ENCODE measurements at regions not wholly inside any gene's neighbourhood (a gene's known extent, or its start where the extent isn't known, plus 50 kb on each side); places are given as distances from the start of the nearest gene placed in this dataset.
"Not testable (repeated sequence)": the region's sequence is repeated elsewhere in the genome, so short reads cannot be mapped to it uniquely, and the experiment has no call there.

GRCh38 chr12:25384038-25384892 is 133.5 kb upstream of the KRAS start:
- no peak for DNase-seq

DNA sequence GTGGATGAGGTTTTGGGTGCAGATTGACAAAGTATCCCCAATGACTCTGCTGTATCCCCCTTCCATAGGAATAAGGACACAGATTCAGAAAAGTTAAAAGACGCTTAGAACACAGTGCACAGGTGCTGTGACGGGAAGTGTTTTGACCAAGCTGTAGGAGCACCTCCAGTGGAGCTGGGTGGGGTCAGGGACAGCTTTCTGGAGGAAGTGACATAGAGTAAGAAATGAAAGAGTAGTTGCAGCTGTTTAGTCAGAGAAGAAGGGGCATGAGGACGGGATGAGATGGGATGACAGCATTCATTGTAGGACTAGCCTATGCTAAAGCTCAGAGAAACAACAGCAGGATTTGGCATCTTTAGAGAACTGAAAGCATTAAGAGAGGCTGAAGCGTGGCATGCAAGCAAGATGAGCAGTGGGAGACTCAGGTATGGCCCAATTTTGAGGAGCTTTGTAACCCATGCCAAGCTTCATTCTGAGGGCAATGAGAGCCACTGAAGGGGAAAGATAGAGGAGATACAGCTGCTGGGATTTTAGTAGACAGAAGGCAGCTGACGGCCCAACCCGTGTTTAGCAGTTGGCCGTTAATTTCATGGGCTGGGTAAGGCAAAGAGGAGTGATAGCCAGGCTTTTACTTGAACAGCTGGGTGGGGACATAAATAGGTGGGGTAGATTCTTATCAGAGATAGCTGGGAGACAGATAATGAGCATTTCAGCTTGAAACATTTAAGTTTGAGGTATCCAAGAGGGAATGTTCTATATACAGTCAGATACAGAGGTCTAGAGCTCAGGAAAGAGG is 131.8 kb upstream of the KRAS start:
- no peak for DNase-seq

DNA sequence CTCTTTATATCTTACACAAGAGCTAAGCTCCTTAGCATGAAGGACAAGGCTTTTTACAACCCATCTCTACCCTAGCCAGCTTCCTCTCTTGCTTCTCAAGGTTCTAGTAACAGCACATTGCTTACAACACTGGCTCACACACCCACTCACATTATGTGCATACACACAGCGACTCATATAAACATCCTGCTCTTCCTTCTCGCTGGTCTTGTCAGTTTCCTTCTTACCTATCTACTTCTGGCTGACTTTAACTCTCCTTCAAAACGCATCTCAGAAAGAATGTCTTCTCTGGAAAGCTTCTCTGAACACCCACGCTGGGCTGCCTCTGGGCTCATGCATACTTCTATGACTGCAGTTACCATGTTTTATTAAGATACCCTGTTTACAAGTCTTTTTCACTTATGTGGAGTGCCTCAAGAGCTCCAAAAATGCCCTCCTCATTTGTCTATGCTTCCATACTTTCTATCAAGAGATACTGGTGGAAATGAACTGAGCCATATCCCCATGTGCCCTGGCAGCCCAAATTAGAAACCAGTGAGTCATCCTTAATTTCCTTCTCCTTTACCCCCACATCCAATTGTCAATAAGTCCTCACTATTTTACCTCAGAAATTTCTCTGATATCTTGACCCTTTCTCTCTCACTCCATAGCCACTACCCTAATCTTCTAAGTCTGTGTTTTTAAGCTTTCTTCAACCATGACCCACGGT is 126.9 kb upstream of the KRAS start:
- peak in 6 of 56 donors; percentile 1 to 49 (median 6) for DNase-seq

GRCh38 chr12:25376985-25377384 is 126.3 kb upstream of the KRAS start:
- no peak for DNase-seq

GRCh38 chr12:25376407-25376806 is 125.7 kb upstream of the KRAS start:
- DNase-seq, result no peak

DNA sequence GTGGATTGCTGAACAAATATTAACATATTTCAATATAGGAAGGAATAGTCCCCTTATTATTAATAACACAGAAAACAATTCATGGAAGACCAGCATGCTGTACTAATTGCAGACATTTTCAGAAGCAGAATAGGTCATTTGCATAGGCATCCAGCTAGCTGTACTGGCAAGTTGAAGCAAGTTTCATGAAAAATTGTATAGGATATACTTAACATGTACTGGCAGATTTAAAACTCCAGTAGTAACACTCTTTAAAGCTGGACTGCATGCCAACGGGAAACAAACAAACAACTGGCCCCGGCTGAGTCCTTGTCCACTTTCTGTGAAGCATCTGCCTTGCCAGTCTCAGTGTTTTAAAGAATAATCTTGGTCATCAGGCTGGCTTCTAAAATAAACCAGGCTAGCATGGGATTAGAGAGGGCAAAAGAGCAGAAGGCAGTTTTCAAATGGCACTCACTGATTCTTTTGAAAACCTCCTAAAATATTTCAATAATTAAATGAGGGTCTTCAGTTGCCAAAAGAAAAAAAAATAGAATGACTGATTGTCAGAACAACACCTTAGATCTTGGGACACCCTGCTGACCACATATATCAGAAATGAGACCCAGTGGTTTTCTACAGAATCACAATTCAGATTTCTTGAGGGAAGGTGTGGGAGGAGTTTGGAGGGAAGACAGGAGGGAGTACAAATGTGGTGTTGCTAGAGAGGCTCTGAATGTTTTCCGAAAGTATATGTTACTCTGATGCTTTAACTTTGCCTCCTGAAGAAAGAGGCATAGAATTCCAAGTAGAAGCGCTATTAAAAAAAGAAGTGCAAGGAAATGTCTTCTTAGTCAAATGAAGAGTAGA is 122.5 kb upstream of the KRAS start:
- DNase-seq, result no peak

DNA sequence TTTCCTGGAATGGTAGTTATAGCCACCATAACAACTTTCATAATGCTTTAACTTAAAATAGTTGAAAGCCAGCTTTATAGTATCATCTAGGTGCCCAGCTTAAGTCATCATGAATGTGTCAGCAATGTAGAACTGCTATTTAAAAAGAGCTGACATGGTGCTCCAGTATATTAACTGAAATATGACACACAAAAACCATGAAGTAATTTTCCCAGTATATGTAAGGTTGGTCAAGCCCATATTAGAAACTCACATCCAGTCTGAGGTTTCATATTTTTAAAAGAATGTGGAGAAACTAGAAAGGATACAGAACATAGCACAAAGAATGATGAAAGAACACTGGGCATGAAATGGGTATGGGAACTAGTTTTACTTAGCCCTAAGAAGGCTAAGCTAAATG is 121.3 kb upstream of the KRAS start:
- no peak for DNase-seq

DNA sequence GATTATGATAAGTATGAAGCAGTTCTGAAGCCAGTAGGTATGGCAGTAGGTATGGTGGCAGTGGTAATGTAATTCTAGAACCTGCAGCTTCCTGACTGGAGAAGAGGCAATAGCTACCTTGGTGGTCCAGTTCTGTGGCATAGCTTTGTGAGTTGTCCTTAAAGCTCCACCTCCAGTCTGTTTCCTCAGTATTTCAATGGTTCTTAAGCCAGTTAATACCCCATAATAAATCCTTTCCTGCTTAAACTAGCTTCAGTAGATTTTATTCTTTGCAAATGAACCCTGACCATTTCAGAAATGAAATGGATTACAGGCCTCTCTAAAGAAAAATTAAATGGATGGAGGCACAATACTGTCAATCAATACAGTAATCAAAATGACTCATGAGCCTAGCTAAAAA is 117.8 kb upstream of the KRAS start:
- no peak for DNase-seq

DNA sequence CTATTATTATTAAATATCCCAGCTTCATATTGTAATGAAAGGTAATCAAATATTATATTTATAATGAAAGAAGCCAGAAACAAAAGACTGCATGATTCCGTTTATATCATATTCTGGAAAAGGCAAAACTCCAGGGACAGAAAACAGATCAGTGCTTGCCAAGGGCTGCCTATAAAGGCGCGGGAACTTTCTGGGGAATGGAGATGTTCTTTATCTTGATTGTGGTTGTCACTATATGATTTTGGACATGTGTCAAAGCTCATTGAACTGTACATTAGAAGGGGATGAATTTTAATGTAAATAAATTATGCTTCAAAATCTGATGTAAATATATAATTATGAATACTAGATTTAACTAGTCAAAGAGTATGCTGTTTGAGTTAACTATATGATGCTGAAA is 115.4 kb upstream of the KRAS start:
- DNase-seq, result no peak

DNA sequence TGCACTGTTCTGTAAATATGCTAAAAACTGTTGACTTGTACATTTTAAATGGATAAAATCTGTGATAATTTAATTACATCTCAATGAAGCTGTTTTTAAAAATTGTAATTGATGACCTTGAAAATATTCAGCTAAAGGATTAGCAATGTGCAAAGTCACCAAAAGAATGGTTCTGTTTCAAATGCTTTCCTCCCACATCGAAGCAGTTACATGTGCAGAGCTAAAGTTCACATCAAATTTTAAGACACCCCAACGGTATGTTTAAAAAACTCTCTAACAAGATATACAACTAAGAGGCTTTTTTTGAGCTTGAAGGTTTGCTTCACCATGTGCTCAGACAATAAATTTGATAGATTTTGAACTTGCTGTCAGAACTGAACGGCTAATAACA is 114.6 kb upstream of the KRAS start:
- DNase-seq, result no peak

GRCh38 chr12:25364529-25365339 is 114.0 kb upstream of the KRAS start:
- DNase-seq, result no peak

DNA sequence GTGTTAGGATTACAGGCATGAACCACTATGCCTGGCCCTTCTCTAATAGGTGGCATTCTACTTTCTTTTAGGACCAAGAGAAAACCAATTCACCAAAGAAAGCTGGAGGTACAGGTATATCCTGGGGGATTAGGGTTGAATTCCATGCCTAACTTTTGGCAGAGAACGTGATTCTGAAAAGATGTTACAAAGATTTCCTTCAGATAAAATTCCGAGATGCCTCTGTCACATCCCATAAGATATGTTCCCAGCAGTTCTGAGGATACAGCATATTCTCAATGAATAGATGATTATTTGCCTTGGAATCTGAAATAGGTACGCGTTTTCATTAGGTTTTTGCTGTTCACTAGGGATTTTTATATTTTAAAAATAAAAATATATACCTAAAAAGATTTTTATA is 111.9 kb upstream of the KRAS start:
- no peak for DNase-seq

DNA sequence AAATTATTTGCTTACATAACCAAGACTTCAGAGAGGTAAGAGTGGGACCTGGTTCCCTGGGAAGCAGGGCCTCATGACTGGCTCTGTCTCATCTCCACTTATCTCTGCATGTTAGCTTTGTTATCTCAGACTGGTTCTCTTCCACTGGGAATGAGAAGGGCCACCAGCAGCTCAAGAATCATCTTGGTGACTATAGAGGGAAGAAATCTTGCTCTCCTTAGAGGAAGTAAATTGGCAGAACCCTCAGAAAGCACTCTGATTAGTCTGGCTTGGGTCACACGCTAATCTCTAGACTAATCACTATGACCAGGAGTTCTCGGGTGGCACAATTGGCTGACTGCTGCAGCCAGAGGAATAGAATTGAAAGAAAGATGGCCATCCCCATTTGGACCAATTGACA is 110.8 kb upstream of the KRAS start:
- DNase-seq, result no peak

DNA sequence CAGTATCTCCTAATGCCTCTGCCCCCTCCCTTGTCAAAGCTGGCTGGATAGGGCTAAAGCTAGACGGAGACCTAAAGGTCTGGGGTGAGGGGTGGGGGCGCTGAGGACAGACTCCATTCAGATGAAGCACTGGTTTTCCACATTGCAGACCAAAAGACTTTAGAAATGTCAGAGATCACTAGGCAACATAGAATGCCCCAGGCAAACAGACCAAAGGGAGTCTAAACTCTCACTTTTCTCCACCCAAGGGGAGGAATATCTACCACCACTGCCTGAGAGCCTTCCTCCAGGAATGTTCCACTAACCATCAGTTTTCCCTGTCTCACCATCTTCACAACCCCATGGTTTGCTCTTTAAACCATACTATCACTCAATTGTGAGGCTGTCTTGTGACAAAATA is 106.9 kb upstream of the KRAS start:
- no peak for DNase-seq

DNA sequence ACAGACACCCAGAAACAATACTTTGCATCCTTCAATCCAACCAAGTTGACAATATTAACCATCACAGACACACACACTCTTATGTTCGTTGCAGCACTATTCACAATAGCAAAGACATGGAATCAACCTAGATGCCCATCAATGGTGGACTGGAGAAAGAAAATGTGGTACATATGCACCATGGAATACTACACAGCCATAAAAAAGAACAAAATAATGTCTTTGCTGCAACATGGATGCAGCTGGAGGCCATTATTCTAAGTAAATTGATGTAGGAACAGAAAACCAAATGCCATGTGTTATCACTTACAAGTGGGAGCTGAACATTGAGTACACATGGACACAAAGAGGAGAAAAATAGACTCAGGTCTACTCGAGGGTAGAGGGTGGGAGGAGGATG is 102.2 kb upstream of the KRAS start:
- not testable (repeated sequence) for DNase-seq

GRCh38 chr12:25352083-25352918 is 101.6 kb upstream of the KRAS start:
- DNase-seq, result no peak

DNA sequence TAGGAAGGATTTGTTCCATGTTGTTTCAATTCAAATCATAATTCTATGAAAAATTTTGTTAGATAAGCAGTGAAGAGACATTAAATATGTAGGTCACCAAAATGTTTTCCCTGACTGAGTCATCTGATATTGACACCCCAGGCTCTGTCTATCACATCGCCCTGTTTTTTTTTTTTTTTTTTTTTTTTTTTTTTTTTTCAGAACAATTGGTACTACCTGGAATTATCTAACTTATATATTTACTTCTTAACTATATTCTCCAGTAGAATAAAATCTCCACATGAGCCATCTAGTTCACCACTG is 97.8 kb upstream of the KRAS start:
- no peak for DNase-seq

DNA sequence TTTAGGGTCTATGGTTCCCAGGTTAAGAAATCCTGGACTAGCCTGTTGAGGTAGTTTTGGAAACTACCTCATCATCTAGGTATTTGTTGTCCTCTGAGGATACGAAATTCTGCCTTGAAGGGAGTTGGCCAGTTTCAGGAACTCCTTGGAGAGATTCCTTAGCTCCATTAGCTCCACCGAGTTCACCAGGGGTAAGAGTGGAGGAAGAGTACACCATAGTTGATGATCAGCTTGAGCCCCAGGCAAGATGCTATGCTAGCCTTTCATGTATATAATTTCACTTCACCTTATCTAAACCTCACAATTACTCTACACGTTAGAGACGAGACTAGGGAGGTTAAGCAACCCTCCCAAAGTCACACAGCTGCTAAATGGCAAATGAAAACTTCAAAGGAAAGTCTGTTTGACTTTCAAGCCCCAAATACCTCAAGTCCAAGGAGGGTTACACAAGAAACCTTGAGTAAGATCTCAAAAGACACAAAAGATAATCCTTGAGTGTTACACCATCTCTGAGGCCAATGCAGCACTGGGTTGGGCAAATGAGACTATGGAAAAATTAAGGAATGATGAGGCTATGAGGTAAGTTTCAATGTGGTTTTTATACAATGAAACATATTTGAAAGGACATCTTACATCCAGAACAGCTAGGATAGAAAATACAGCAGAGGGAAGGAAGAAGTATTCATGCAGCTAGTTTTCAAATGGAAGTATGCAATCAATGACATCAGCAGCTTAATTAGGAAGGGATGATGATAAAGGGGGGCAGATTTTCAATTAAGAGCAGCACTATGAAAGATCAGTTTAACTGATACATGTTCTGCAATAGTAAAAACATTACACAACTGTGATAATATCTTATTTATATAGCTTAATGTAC is 97.2 kb upstream of the KRAS start:
- DNase-seq, result no peak

GRCh38 chr12:25341877-25342276 is 91.1 kb upstream of the KRAS start:
- DNase-seq, result not testable (repeated sequence)
